ENCODE measurements at regions not wholly inside any gene's neighbourhood (a gene's known extent, or its start where the extent isn't known, plus 50 kb on each side); places are given as distances from the start of the nearest gene placed in this dataset.
"Not testable (repeated sequence)": the region's sequence is repeated elsewhere in the genome, so short reads cannot be mapped to it uniquely, and the experiment has no call there.

GRCh38 chr9:26220367-26220766 lies 542.1 kb upstream of the TUSC1 start:
- no peak for ATAC-seq

- no peak for ATAC-seq
These were observed 541.7 kb upstream of the TUSC1 start for GRCh38 chr9:26219961-26220360.

- ATAC-seq: no peak
These were observed 538.5 kb upstream of the TUSC1 start for GRCh38 chr9:26216702-26217101.

GRCh38 chr9:26214713-26215444 lies 536.6 kb upstream of the TUSC1 start:
- not testable (repeated sequence) for ATAC-seq

GRCh38 chr9:26210338-26210851 lies 532.2 kb upstream of the TUSC1 start:
- ATAC-seq: no peak

GRCh38 chr9:26205261-26205660 lies 527.0 kb upstream of the TUSC1 start:
- ATAC-seq: no peak

- no peak for ATAC-seq
These were observed 515.0 kb upstream of the TUSC1 start for GRCh38 chr9:26193237-26193636.

GRCh38 chr9:26191711-26192110 lies 513.5 kb upstream of the TUSC1 start:
- ATAC-seq: no peak

GRCh38 chr9:26181836-26182235 lies 503.6 kb upstream of the TUSC1 start:
- ATAC-seq: no peak

- no peak for ATAC-seq
These were observed 498.4 kb upstream of the TUSC1 start for GRCh38 chr9:26176628-26177027.

- ATAC-seq: no peak
These were observed 497.0 kb upstream of the TUSC1 start for GRCh38 chr9:26175264-26175663.

GRCh38 chr9:26172301-26172700 lies 494.1 kb upstream of the TUSC1 start:
- no peak for ATAC-seq

GRCh38 chr9:26171691-26172090 lies 493.4 kb upstream of the TUSC1 start:
- no peak for ATAC-seq

- no peak for ATAC-seq
These were observed 491.9 kb upstream of the TUSC1 start for GRCh38 chr9:26170190-26170589.

GRCh38 chr9:26169708-26170107 lies 491.5 kb upstream of the TUSC1 start:
- no peak for ATAC-seq

GRCh38 chr9:26166537-26166936 lies 488.3 kb upstream of the TUSC1 start:
- ATAC-seq: no peak

GRCh38 chr9:26165426-26165825 lies 487.2 kb upstream of the TUSC1 start:
- ATAC-seq: no peak

GRCh38 chr9:26163931-26164330 lies 485.7 kb upstream of the TUSC1 start:
- no peak for ATAC-seq

GRCh38 chr9:26159575-26160392 lies 481.5 kb upstream of the TUSC1 start:
- no peak for ATAC-seq

- ATAC-seq: no peak
These were observed 480.4 kb upstream of the TUSC1 start for GRCh38 chr9:26158631-26159150.

- no peak for ATAC-seq
These were observed 479.2 kb upstream of the TUSC1 start for GRCh38 chr9:26157411-26157810.

- no peak for ATAC-seq
These were observed 474.1 kb upstream of the TUSC1 start for GRCh38 chr9:26152350-26152749.

- ATAC-seq: no peak
These were observed 469.9 kb upstream of the TUSC1 start for GRCh38 chr9:26148128-26148527.

GRCh38 chr9:26145938-26146337 lies 467.7 kb upstream of the TUSC1 start:
- ATAC-seq: no peak

All from esophagus mucosa (tissue), 1 donor.